GM18858 (cell line): ENCODE measurements at regions not wholly inside any gene's neighbourhood (a gene's known extent, or its start where the extent isn't known, plus 50 kb on each side); places are given as distances from the start of the nearest gene placed in this dataset.
"Not testable (repeated sequence)": the region's sequence is repeated elsewhere in the genome, so short reads cannot be mapped to it uniquely, and the experiment has no call there.

ENCODE experiments used
- ATAC-seq: cut with Tn5 transposase; IDR thresholded peaks from one replicate; pipeline ENCODE4 v1.9.1; 2021; ENCODE audit not compliant: unreplicated experiment

GRCh38 chr14:87640553-87640952 lies 352.4 kb downstream of the GALC start:
- no peak for ATAC-seq

GRCh38 chr14:87638196-87638595 lies 354.8 kb downstream of the GALC start:
- no peak for ATAC-seq

- no peak for ATAC-seq
These were observed 357.5 kb downstream of the GALC start for GRCh38 chr14:87635442-87635841.

DNA sequence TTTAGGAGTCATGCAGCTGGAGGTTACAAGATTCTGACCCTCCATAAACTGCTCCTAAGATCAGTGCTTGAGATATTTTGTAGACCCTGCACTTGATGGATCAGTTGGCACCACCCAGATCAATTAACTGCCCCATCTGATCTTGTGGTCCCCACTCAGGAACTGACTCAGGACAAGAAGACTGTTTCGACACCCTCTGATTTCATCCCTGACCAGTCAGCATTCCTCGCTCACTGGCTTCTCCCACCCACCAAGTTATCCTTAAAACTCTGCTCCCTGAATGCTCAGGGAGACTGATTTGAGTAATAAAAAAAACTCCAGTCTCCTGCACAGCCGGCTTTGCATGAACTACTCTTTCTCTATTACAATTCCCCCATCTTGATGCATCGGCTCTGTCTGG lies 360.2 kb downstream of the GALC start:
- ATAC-seq: no peak

DNA sequence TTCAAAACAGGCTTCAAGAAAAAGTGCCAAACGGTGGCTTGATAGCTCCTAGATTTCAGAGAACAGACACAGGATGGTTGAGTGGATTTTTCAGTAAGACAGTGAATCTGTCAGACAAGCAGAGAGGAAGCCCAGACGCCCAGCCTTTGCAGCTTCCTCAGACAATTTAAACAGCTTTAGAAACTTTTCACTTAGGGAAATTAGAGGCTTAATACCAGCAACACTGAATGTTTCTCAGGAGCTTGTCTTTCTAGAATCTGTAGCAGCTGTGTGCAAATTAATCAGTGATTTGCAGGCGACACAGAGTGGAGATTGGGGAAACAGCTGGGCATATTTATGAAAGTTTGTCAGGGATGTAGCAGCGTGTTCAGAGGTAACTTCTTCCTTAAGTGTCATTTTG lies 362.1 kb downstream of the GALC start:
- ATAC-seq: no peak

- ATAC-seq: no peak
These were observed 363.2 kb downstream of the GALC start for GRCh38 chr14:87629788-87630187.

DNA sequence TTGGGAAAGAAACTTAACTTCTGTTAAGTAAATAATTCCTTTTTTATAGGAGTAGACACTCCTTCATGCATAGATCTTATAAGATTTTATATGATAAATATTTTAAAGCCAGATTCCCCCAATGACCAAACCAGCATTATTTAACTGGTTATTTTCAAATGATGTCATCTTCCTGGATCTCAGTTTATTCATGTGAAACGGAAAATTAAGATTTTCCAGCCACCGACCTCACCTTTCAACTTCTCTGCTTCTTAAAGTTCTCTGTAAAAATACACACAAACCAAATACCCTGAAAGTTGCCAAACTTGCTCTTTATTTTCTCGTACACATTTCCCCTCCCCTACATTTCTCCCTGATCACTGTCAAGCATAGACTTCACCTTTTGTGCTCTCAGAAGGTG lies 364.2 kb downstream of the GALC start:
- no peak for ATAC-seq

DNA sequence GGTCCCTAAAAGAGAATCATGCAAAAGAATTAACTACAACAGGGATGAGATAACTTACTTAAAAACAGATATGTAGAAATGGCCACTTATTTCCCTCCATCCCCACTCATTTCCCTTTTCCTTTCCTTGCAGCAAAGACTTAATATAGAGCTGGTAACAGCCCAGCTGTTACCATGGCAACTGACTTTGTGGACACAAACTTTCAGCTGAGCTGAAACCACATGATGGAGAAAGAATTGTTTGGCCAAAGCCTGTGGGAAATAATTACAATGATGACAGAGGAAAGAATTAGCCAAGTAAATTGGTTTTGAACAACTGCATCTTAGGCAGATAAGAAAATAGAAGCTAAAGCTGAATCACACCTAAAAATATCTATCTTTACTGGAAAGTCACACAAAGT lies 364.9 kb downstream of the GALC start:
- no peak for ATAC-seq

GRCh38 chr14:87626266-87626665 lies 366.7 kb downstream of the GALC start:
- ATAC-seq: no peak

DNA sequence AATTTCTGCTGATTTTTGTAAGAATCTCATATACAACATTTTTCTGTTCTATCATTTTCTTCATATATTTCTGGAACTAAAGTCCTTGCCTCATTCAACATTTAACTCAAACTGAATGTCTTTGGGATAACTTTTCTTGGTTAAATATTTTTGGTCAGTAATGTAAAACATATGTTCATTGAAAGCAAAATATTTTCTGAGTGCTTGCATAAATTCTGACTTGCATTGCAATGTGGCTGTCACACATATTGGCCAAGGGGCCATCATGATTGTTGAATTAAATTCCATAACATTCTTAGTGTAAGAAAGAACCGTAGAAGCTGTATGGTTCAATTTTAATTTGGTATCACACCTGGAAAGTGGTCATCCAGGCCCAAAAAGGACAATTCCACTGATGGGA lies 369.4 kb downstream of the GALC start:
- ATAC-seq: no peak

DNA sequence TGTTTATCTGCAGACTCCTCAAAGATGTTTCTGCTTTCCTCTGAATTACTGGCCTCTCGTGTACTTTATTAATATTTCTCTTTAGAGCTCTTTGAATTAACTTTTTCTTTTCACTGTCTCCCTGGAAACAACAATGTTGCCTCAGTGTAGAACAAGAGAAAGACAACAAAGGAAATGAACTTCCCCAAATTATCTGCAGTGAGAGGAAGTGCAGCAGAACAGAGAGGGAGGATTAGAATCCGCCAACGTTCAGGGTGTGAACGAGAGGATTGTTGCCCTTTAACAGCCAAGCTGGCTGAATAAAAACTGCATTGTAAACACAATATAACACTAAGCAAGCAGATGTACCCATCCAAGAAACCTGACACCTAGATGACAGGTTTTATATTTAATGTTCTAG lies 375.9 kb downstream of the GALC start:
- no peak for ATAC-seq

GRCh38 chr14:87615822-87616679 lies 376.9 kb downstream of the GALC start:
- peak; percentile 83 for ATAC-seq

GRCh38 chr14:87615047-87615446 lies 377.9 kb downstream of the GALC start:
- no peak for ATAC-seq

- ATAC-seq: no peak
These were observed 379.1 kb downstream of the GALC start for GRCh38 chr14:87613881-87614280.

- not testable (repeated sequence) for ATAC-seq
These were observed 385.9 kb downstream of the GALC start for GRCh38 chr14:87607056-87607455.

- ATAC-seq: no peak
These were observed 391.9 kb downstream of the GALC start for GRCh38 chr14:87601036-87601435.

DNA sequence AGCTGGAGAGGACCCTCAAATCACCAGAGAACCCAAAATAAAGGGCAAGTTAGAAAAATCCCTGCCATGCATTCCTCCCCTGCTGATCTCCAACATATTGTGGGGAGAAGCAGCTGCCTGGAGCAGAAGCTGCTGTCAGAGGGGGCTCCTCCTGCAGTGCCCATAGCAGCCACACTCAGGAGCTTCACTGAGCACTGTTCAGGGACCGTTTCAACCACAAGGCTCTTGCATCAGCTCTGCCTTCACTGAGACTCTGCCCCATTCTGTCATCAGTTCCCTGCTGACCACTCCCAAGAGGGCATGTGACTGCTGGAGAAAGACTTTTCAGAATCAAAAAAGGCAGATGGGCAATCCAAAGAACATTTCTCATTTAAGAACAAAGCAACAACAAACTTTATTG lies 392.7 kb downstream of the GALC start:
- no peak for ATAC-seq

- ATAC-seq: no peak
These were observed 411.7 kb downstream of the GALC start for GRCh38 chr14:87581298-87581697.

- ATAC-seq: no peak
These were observed 413.9 kb downstream of the GALC start for GRCh38 chr14:87579036-87579435.

DNA sequence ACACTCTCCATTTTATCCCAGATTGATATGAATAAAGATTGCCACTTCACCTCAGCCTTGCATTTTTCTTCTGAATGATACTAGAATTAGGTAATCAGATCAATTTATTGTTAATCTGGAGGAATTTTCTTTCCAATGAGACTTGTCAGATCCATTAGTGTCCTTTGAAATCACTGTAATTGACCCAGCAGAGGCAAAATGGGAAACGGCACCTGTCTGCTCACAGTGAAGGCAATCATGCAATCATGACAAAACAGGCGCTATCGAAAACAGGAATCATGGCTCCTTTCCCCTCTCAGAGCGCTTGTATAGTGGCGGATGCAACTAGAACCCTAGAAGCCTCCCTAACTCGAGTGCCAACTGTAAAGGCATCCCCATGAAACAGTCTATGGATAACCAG lies 417.6 kb downstream of the GALC start:
- no peak for ATAC-seq

GRCh38 chr14:87573591-87573990 lies 419.4 kb downstream of the GALC start:
- ATAC-seq: no peak

GRCh38 chr14:87567618-87568295 lies 425.2 kb downstream of the GALC start:
- no peak for ATAC-seq

GRCh38 chr14:87566991-87567390 lies 426.0 kb downstream of the GALC start:
- ATAC-seq: no peak
